ENCODE measurements at regions not wholly inside any gene's neighbourhood (a gene's known extent, or its start where the extent isn't known, plus 50 kb on each side); places are given as distances from the start of the nearest gene placed in this dataset.

- no peak for DNase-seq
These were observed 460.5 kb upstream of the GHITM start for GRCh38 chr10:83678850-83679249.

- no peak for DNase-seq
These were observed 458.8 kb upstream of the GHITM start for GRCh38 chr10:83680470-83680891.

- no peak for DNase-seq
These were observed 456.9 kb upstream of the GHITM start for GRCh38 chr10:83682414-83682813.

- no peak for DNase-seq
These were observed 453.9 kb upstream of the GHITM start for GRCh38 chr10:83685458-83685857.

- no peak for DNase-seq
These were observed 447.3 kb upstream of the GHITM start for GRCh38 chr10:83691791-83692596.

- DNase-seq = no peak
These were observed 440.4 kb upstream of the GHITM start for GRCh38 chr10:83698899-83699298.

GRCh38 chr10:83701799-83702198 is 437.5 kb upstream of the GHITM start:
- DNase-seq = no peak

- no peak for DNase-seq
These were observed 436.6 kb upstream of the GHITM start for GRCh38 chr10:83702731-83703130.

GRCh38 chr10:83706120-83706519 is 433.2 kb upstream of the GHITM start:
- no peak for DNase-seq

GRCh38 chr10:83706952-83707582 is 432.2 kb upstream of the GHITM start:
- DNase-seq = no peak

- no peak for DNase-seq
These were observed 425.9 kb upstream of the GHITM start for GRCh38 chr10:83713423-83713822.

- no peak for DNase-seq
These were observed 416.2 kb upstream of the GHITM start for GRCh38 chr10:83723080-83723479.

- no peak for DNase-seq
These were observed 414.7 kb upstream of the GHITM start for GRCh38 chr10:83724471-83725241.

- DNase-seq = no peak
These were observed 413.7 kb upstream of the GHITM start for GRCh38 chr10:83725567-83725966.

GRCh38 chr10:83734278-83734677 is 405.0 kb upstream of the GHITM start:
- DNase-seq = no peak

GRCh38 chr10:83736008-83736407 is 403.3 kb upstream of the GHITM start:
- no peak for DNase-seq

- DNase-seq = no peak
These were observed 388.7 kb upstream of the GHITM start for GRCh38 chr10:83750604-83751003.

GRCh38 chr10:83753490-83753889 is 385.8 kb upstream of the GHITM start:
- no peak for DNase-seq

- DNase-seq = no peak
These were observed 384.5 kb upstream of the GHITM start for GRCh38 chr10:83754857-83755256.

- DNase-seq = no peak
These were observed 379.2 kb upstream of the GHITM start for GRCh38 chr10:83760142-83760541.

GRCh38 chr10:83764666-83765065 is 374.6 kb upstream of the GHITM start:
- no peak for DNase-seq

GRCh38 chr10:83765731-83766130 is 373.6 kb upstream of the GHITM start:
- no peak for DNase-seq

GRCh38 chr10:83769281-83769820 is 370.0 kb upstream of the GHITM start:
- no peak for DNase-seq
